Kidney (tissue), 13 donors: ENCODE measurements at regions not wholly inside any gene's neighbourhood (a gene's known extent, or its start where the extent isn't known, plus 50 kb on each side); places are given as distances from the start of the nearest gene placed in this dataset.

ENCODE experiments used
- DNase-seq, 5 donors: peaks; one replicate each; pipeline ENCODE4 v3.0.0-alpha.2; 2013 to 2020
- FAIRE-seq: peaks from 2 replicates; lab custom pipeline; 2012; peaks lifted over from hg19 to GRCh38; lab: Jason Lieb, UNC
- H3K27ac ChIP-seq, 2 donors: one replicate each; pipeline ENCODE4 v1.7.0; 2013; ENCODE audit warnings: low read depth in 2 of 2, low read length in 2 of 2, inconsistent platforms in 1 of 2
- H3K27me3 ChIP-seq: one replicate; pipeline ENCODE4 v1.7.1; 2013; ENCODE audit warnings: low read length, inconsistent platforms; ENCODE audit not compliant: control insufficient read depth, insufficient read depth
- H3K36me3 ChIP-seq, 3 donors: one replicate each; pipeline versions ENCODE4 v1.7.0 to v1.7.1; 2013; ENCODE audit warnings: low read length in 3 of 3, control low read depth in 1 of 3, inconsistent platforms in 1 of 3; ENCODE audit not compliant: insufficient read depth in 3 of 3, control insufficient read depth in 2 of 3
- H3K4me1 ChIP-seq, 3 donors: one replicate each; pipeline versions ENCODE4 v1.7.0 to v1.7.1; 2013; ENCODE audit warnings: low read length in 3 of 3, inconsistent platforms in 1 of 3, low read depth in 1 of 3; ENCODE audit not compliant: control insufficient read depth in 2 of 3, insufficient read depth in 2 of 3
- H3K4me3 ChIP-seq, 3 donors: one replicate each; pipeline versions ENCODE4 v1.7.0 to v1.8.1; 2013; ENCODE audit warnings: low read length in 3 of 3, control low read depth in 1 of 3, inconsistent platforms in 1 of 3
- H3K9ac ChIP-seq, 3 donors: one replicate each; pipeline versions ENCODE4 v1.7.0 to v1.7.1; 2013; ENCODE audit warnings: low read length in 3 of 3, control low read depth in 1 of 3, inconsistent platforms in 1 of 3
- H3K9me3 ChIP-seq, 3 donors: one replicate each; pipeline versions ENCODE4 v1.7.0 to v1.7.1; 2013; ENCODE audit warnings: low read length in 3 of 3, control low read depth in 1 of 3, inconsistent platforms in 1 of 3; ENCODE audit not compliant: control insufficient read depth in 2 of 3, insufficient read depth in 1 of 3
- CTCF ChIP-seq: IDR thresholded peaks from 3 replicates; pipeline ENCODE4 v1.5.1; 2012; ENCODE audit warnings: mild to moderate bottlenecking, moderate library complexity, borderline replicate concordance; ENCODE audit not compliant: insufficient read depth; ENCODE audit errors: extremely low read depth
- intact Hi-C: fragments of 100-400 bp; cut with DNase I; formaldehyde crosslinking; loops from one replicate; pipeline ENCODE4 v1.11.1; 2022
- donor health status: control.
- donor health status: control.
- donor health status: control.
- donor health status: control.
- donor health status: control.
- donor health status: DM: yes; HTN: yes; CAD: no.
- donor health status: Normal renal cell carcinoma (clear cell type).

- intact Hi-C loops: no loop called here
- Histone ChIP-seq H3K9ac (no peak overlapping the region), H3K27me3 (no peaks in the 10 kb centered on the region), H3K36me3 (no peaks in the 10 kb centered on the region), H3K4me3 (no peak overlapping the region), H3K27ac (no peak overlapping the region), H3K4me1 (no peaks in the 10 kb centered on the region), H3K9me3 (no peaks in the 10 kb centered on the region)
- DNase-seq: peak in 3 of 5 donors; percentile 23 to 77 (median 68)
- peak; percentile 21 for TF ChIP-seq CTCF
- no peak for FAIRE-seq
Measured at GRCh38 chr2:173749315-173749714, 215.9 kb downstream of the SP3 start.

GRCh38 chr2:173750353-173750801 is 214.8 kb downstream of the SP3 start:
- Histone ChIP-seq H3K4me1 (no peaks in the 10 kb centered on the region), H3K27ac (no peak overlapping the region), H3K4me3 (no peak overlapping the region), H3K9me3 (no peaks in the 10 kb centered on the region), H3K27me3 (no peaks in the 10 kb centered on the region), H3K36me3 (no peaks in the 10 kb centered on the region), H3K9ac (no peak overlapping the region)
- FAIRE-seq: no peak
- no peak for TF ChIP-seq CTCF
- DNase-seq: peak in 4 of 5 donors; percentile 45 to 86 (median 66)
- intact Hi-C loops: no loop called here

GRCh38 chr2:173750831-173751230 is 214.3 kb downstream of the SP3 start:
- no peak for FAIRE-seq
- intact Hi-C loops: no loop called here
- no peak for TF ChIP-seq CTCF

GRCh38 chr2:173751245-173751975 is 213.8 kb downstream of the SP3 start:
- H3K27ac ChIP-seq: no peak overlapping the region
- FAIRE-seq (no peak), DNase-seq (no peak)
- intact Hi-C loops: no loop called here
- H3K27me3 ChIP-seq: no peaks in the 10 kb centered on the region
- no peaks in the 10 kb centered on the region for H3K9me3 ChIP-seq
- no peak overlapping the region for H3K9ac ChIP-seq
- H3K4me3 ChIP-seq: no peak overlapping the region
- H3K4me1 ChIP-seq: no peaks in the 10 kb centered on the region
- no peak for TF ChIP-seq CTCF
- no peaks in the 10 kb centered on the region for H3K36me3 ChIP-seq

More at GRCh38 chr2:173750831-173751230, 214.3 kb downstream of the SP3 start:
- no peaks in the 10 kb centered on the region for H3K27me3 ChIP-seq
- no peaks in the 10 kb centered on the region for H3K4me1 ChIP-seq
- no peak overlapping the region for H3K9ac ChIP-seq
- DNase-seq: no peak
- H3K4me3 ChIP-seq: no peak overlapping the region
- no peak overlapping the region for H3K27ac ChIP-seq
- no peaks in the 10 kb centered on the region for H3K36me3 ChIP-seq
- H3K9me3 ChIP-seq: no peaks in the 10 kb centered on the region
